ENCODE measurements at regions not wholly inside any gene's neighbourhood (a gene's known extent, or its start where the extent isn't known, plus 50 kb on each side); places are given as distances from the start of the nearest gene placed in this dataset.

- ATAC-seq = no peak
- intact Hi-C loops (cut with micrococcal nuclease) = loop anchor here (10.0 kb wide), 1 partner anchor 1546 kb away; no protein-coding TSS in a partner anchor
Observed at GRCh38 chr4:165620913-165621312, 242.1 kb downstream of the CPE start.

GRCh38 chr4:165621983-165622382 lies 243.2 kb downstream of the CPE start:
- ATAC-seq (no peak), DNase-seq (ENCODE audit: low read depth, low spot score) (no peak)
- ChIA-PET RAD21 (ENCODE audit: low non-redundant PET in 1 of 2, low total read pairs in 2 of 2, uncharacterized antibody in 2 of 2, unreplicated experiment in 2 of 2) (no interaction called here), CTCF (no interaction called here), POLR2A (no interaction called here)
- Histone ChIP-seq H3K4me3 (replicated peaks in 1 of 2; ENCODE audit: low read depth in 1 of 2, low read length in 2 of 2) (no peak overlapping the region), H3K4me2 (ENCODE audit: low read length) (no peak overlapping the region), H3K27me3 (ENCODE audit: insufficient read depth, low read length) (no peaks in the 10 kb centered on the region), H3K79me2 (ENCODE audit: insufficient read depth, low read length) (no peaks in the 10 kb centered on the region), H4K20me1 (ENCODE audit: insufficient read depth) (no peaks in the 10 kb centered on the region), H3K9ac (ENCODE audit: low read length) (no peak overlapping the region), H2AFZ (ENCODE audit: low read depth, low read length, poor library complexity, severe bottlenecking) (no peak overlapping the region), H3K4me1 (ENCODE audit: control insufficient read depth in 1 of 2, insufficient read depth in 2 of 2, low read length in 2 of 2) (no peaks in the 10 kb centered on the region; a peak in 1 of 4 replicates), H3K9me3 (ENCODE audit: control insufficient read depth in 1 of 2, insufficient read depth in 1 of 2, low read depth in 1 of 2, low read length in 2 of 2) (no peaks in the 10 kb centered on the region), H3K9me2 (ENCODE audit: insufficient read depth) (no peaks in the 10 kb centered on the region), H3K36me3 (ENCODE audit: control insufficient read depth in 1 of 2, insufficient read depth in 2 of 2, low read length in 2 of 2) (no peaks in the 10 kb centered on the region), H3K27ac (ENCODE audit: low read depth, low read length) (no peak overlapping the region)
- no TSS peak for BruUV-seq (replicated peaks)
- TF ChIP-seq, protein P1, sequence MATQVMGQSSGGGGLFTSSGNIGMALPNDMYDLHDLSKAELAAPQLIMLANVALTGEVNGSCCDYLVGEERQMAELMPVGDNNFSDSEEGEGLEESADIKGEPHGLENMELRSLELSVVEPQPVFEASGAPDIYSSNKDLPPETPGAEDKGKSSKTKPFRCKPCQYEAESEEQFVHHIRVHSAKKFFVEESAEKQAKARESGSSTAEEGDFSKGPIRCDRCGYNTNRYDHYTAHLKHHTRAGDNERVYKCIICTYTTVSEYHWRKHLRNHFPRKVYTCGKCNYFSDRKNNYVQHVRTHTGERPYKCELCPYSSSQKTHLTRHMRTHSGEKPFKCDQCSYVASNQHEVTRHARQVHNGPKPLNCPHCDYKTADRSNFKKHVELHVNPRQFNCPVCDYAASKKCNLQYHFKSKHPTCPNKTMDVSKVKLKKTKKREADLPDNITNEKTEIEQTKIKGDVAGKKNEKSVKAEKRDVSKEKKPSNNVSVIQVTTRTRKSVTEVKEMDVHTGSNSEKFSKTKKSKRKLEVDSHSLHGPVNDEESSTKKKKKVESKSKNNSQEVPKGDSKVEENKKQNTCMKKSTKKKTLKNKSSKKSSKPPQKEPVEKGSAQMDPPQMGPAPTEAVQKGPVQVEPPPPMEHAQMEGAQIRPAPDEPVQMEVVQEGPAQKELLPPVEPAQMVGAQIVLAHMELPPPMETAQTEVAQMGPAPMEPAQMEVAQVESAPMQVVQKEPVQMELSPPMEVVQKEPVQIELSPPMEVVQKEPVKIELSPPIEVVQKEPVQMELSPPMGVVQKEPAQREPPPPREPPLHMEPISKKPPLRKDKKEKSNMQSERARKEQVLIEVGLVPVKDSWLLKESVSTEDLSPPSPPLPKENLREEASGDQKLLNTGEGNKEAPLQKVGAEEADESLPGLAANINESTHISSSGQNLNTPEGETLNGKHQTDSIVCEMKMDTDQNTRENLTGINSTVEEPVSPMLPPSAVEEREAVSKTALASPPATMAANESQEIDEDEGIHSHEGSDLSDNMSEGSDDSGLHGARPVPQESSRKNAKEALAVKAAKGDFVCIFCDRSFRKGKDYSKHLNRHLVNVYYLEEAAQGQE (IDR thresholded peaks at IDR 0.05; ENCODE audit: low read depth) = no peak
- TF ChIP-seq POLR2A (IDR thresholded peaks at IDR 0.05; ENCODE audit: borderline replicate concordance, extremely low read depth, insufficient read depth, insufficient read length) (no peak), YY1 (IDR thresholded peaks at IDR 0.05; ENCODE audit: extremely low read depth, insufficient replicate concordance, low read depth, low read length) (no peak), EZH2phosphoT487 (IDR thresholded peaks at IDR 0.05; ENCODE audit: borderline replicate concordance) (no peak), EZH2 (IDR thresholded peaks at IDR 0.05) (no peak)
- intact Hi-C loops (cut with micrococcal nuclease) = loop anchor here (10.0 kb wide), 1 partner anchor 1547 kb away; no protein-coding TSS in a partner anchor

More at GRCh38 chr4:165620913-165621312, 242.1 kb downstream of the CPE start:
- Histone ChIP-seq H3K27ac (ENCODE audit: low read depth, low read length) (no peak overlapping the region), H3K27me3 (ENCODE audit: insufficient read depth, low read length) (no peaks in the 10 kb centered on the region), H3K9ac (ENCODE audit: low read length) (no peak overlapping the region), H3K4me2 (ENCODE audit: low read length) (no peak overlapping the region), H3K9me3 (ENCODE audit: control insufficient read depth in 1 of 2, insufficient read depth in 1 of 2, low read depth in 1 of 2, low read length in 2 of 2) (no peaks in the 10 kb centered on the region), H2AFZ (ENCODE audit: low read depth, low read length, poor library complexity, severe bottlenecking) (no peak overlapping the region), H3K79me2 (ENCODE audit: insufficient read depth, low read length) (no peaks in the 10 kb centered on the region), H3K4me1 (ENCODE audit: control insufficient read depth in 1 of 2, insufficient read depth in 2 of 2, low read length in 2 of 2) (no peaks in the 10 kb centered on the region; a peak in 1 of 4 replicates), H3K36me3 (ENCODE audit: control insufficient read depth in 1 of 2, insufficient read depth in 2 of 2, low read length in 2 of 2) (no peaks in the 10 kb centered on the region), H3K4me3 (replicated peaks in 1 of 2; ENCODE audit: low read depth in 1 of 2, low read length in 2 of 2) (no peak overlapping the region), H4K20me1 (ENCODE audit: insufficient read depth) (no peaks in the 10 kb centered on the region), H3K9me2 (ENCODE audit: insufficient read depth) (no peaks in the 10 kb centered on the region)
- TF ChIP-seq CTCF (IDR thresholded peaks at IDR 0.05 in 2 of 3, conservative IDR thresholded peaks at IDR 0.05 in 1 of 3; ENCODE audit: borderline replicate concordance in 1 of 3, insufficient read depth in 1 of 3, low read depth in 2 of 3, low read length in 2 of 3) (no peak), ZNF274 (IDR thresholded peaks at IDR 0.05; ENCODE audit: low read depth, low read length) (no peak), SRF (IDR thresholded peaks at IDR 0.05; ENCODE audit: low read depth) (no peak)
- BruUV-seq (replicated peaks) = no TSS peak
- no peak for DNase-seq (ENCODE audit: low read depth, low spot score)
- ChIA-PET RAD21 (ENCODE audit: low non-redundant PET in 1 of 2, low total read pairs in 2 of 2, uncharacterized antibody in 2 of 2, unreplicated experiment in 2 of 2) (no interaction called here), POLR2A (no interaction called here), CTCF (no interaction called here)
